Gastroesophageal sphincter (tissue), 3 donors: ENCODE measurements at regions not wholly inside any gene's neighbourhood (a gene's known extent, or its start where the extent isn't known, plus 50 kb on each side); places are given as distances from the start of the nearest gene placed in this dataset.

Source experiments
- EP300 ChIP-seq: sonication (generic); formaldehyde crosslinking; IDR thresholded peaks from one replicate; pipeline ENCODE4 v1.6.1; 2017; ENCODE audit warnings: antibody characterized with exemption, mild to moderate bottlenecking
- POLR2A ChIP-seq, 2 donors: fragments of 450-650 bp; IDR thresholded peaks; one replicate each; pipeline ENCODE4 v1.6.1; 2017; ENCODE audit warnings: antibody characterized with exemption in 2 of 2, mild to moderate bottlenecking in 2 of 2, moderate library complexity in 1 of 2
- POLR2AphosphoS5 ChIP-seq: sonication (generic); formaldehyde crosslinking; IDR thresholded peaks from one replicate; pipeline ENCODE4 v1.6.1; 2017; ENCODE audit warnings: antibody characterized with exemption
- TF ChIP-seq, protein P1 (sequence below), 4 experiments: fragments of 200-600 bp in 2 of 4; fragments of 450-650 bp in 2 of 4; sonication (generic) in 1 of 4; IDR thresholded peaks; one replicate each; pipeline ENCODE4 v1.5.1; 2017 to 2019; ENCODE audit warnings: antibody characterized with exemption in 4 of 4, mild to moderate bottlenecking in 2 of 4, moderate library complexity in 2 of 4

DNA sequence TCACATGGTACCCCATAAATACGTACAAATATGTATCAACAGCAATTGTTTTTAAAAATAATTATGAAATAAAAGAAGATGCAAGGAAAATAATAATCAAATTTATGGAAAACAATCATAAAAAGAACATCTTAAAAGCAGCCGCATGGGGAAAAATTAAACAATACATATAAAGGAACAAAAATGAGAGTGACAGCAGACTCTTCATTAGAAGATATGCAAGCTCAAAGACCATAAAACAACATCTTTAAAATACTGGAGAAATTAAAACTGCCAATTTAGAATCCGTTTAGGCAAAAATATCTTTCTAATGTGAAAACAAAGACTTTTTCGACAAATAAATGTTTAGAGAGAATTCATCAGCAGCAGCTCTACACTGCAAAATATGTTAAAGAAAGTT lies 190.6 kb upstream of the C11orf58 start:
- TF ChIP-seq, protein P1, sequence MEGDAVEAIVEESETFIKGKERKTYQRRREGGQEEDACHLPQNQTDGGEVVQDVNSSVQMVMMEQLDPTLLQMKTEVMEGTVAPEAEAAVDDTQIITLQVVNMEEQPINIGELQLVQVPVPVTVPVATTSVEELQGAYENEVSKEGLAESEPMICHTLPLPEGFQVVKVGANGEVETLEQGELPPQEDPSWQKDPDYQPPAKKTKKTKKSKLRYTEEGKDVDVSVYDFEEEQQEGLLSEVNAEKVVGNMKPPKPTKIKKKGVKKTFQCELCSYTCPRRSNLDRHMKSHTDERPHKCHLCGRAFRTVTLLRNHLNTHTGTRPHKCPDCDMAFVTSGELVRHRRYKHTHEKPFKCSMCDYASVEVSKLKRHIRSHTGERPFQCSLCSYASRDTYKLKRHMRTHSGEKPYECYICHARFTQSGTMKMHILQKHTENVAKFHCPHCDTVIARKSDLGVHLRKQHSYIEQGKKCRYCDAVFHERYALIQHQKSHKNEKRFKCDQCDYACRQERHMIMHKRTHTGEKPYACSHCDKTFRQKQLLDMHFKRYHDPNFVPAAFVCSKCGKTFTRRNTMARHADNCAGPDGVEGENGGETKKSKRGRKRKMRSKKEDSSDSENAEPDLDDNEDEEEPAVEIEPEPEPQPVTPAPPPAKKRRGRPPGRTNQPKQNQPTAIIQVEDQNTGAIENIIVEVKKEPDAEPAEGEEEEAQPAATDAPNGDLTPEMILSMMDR (IDR thresholded peaks at IDR 0.05), result no peak
- TF ChIP-seq POLR2A (IDR thresholded peaks at IDR 0.05) (no peak), EP300 (no peak), POLR2AphosphoS5 (no peak)
